NOMO-1 (cell line): ENCODE measurements at regions not wholly inside any gene's neighbourhood (a gene's known extent, or its start where the extent isn't known, plus 50 kb on each side); places are given as distances from the start of the nearest gene placed in this dataset.

Experiments used
- DNase-seq, 2 experiments: peaks; one replicate each; lab custom pipeline; 2025; ENCODE audit not compliant: unreplicated experiment in 2 of 2; lab: John Stamatoyannopoulos, UW

DNA sequence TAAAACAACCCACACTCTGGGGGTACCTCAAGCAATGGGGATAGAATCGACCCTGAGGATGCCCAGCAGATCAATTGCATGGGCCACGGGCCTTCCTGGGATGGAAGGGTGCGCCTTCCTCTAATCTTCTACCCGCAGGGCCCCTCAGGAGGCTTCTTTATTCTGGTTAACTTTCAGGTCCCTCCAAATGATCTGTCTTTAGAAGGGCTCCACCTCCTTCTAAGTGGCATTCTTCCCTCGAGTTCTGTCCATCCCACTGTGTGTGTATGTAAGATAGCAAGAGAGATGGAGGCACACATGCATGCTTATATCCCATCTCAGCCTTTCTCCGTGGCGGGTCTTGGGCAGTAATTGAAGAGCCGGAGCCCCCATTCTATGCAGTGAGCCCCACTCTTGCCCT, 125.7 kb downstream of the MRM1 start:
- no peak for DNase-seq

- no peak for DNase-seq
These were observed 126.2 kb downstream of the MRM1 start for GRCh38 chr17:36727577-36727976.

GRCh38 chr17:36728030-36728991, 126.9 kb downstream of the MRM1 start:
- DNase-seq = no peak

DNA sequence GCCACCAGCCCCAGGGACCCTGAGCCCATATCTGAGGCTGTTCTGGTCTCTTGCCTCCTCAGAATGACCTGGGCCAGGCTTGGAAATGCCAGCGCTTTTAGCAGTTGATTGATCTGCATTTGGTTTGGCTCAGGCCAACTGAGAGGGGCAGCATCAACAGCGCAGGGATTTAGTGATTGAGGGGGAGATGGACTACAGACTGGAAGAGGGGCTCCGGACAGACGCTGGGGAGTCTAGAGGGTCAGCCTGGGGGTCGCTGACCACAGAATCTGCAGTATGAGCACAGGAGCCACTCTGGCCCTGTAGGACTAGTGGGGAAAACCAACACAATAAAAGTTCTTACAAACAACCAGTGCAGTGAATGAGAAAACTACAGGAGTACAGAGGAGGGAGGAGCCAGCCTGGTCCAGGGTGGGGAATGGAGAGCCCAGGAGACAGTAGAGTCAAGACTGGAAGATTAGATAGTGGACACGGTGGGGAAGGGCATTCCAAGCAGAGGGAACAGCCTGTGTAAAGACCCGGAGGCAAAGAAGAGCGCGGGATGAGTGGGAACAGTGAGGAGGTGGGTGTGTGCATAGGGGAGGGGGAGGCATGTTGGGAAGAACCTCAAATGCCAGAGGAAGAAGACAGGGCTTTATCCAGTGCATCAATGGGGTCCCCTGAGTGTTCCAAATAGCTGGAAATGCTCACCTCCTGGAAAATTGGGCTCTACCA, 128.9 kb downstream of the MRM1 start:
- DNase-seq = no peak

- no peak for DNase-seq
These were observed 129.6 kb downstream of the MRM1 start for GRCh38 chr17:36730857-36731490.

GRCh38 chr17:36731811-36732210, 130.4 kb downstream of the MRM1 start:
- DNase-seq = no peak

GRCh38 chr17:36732351-36732750, 131.0 kb downstream of the MRM1 start:
- DNase-seq = no peak

DNA sequence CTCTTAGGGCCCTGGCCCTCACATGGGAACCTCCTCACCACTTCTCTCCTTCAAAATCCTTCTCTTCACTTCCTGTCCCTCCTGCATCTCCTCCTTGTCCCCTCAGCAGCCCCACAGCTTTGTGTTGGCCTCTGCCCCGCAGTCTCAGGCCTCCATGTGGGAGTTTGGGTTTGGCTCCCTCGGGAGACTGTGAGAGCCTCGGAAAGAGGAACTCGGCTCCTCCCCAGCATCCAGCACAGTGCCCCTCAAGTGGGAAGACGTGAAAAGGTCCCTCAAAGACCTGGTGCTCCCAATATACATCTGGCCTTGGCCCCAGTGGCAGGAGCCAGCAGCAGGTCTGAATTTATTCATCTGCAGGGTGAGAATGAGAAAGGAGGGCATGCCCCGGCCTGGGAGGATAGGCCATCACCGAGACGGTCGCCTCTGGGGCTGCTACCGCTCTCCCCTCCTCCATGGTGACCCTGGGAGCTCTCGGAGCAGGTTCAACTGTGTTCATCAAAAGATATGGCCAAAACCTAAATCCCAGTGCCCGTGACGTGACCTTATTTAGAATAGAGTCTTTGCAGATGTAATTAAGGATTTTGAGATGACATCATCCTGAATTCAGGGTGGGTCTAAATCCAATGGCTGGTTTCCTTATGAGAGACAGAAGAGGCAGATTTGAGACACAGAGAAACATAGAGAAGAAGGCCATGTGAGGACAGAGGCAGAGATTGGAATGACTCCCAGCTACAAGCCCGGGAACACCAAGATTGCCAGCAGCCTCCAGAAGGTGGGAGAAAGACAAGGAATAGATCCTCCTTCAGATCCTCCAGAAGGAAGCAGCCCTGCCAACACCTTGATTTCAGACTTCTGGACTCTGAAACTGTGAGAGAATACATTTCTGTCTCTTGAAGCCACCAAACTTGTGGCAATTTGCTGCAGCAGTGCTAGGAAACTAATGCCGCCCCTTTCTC, 135.1 kb downstream of the MRM1 start:
- no peak for DNase-seq

- DNase-seq = no peak
These were observed 137.8 kb downstream of the MRM1 start for GRCh38 chr17:36739208-36739607.

DNA sequence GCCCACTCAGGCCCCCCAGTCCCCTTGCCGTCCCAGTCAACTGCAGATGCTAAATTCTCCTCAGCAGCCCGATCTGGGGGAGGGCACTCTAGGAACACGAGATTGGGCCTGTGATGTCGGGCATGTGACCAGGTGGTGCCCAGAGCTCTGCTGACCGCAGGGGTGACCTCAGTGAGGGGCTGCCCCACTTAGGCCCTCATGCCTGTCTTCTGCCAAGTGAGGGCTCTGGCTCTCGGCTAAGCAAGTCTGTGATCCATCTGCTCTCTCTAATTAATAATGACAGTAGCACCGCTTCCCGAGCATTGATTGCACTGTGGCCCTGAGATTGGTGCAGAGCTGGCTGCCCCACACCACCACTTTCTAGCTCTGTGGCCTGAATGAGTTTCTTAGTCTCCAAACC, 138.8 kb downstream of the MRM1 start:
- no peak for DNase-seq

DNA sequence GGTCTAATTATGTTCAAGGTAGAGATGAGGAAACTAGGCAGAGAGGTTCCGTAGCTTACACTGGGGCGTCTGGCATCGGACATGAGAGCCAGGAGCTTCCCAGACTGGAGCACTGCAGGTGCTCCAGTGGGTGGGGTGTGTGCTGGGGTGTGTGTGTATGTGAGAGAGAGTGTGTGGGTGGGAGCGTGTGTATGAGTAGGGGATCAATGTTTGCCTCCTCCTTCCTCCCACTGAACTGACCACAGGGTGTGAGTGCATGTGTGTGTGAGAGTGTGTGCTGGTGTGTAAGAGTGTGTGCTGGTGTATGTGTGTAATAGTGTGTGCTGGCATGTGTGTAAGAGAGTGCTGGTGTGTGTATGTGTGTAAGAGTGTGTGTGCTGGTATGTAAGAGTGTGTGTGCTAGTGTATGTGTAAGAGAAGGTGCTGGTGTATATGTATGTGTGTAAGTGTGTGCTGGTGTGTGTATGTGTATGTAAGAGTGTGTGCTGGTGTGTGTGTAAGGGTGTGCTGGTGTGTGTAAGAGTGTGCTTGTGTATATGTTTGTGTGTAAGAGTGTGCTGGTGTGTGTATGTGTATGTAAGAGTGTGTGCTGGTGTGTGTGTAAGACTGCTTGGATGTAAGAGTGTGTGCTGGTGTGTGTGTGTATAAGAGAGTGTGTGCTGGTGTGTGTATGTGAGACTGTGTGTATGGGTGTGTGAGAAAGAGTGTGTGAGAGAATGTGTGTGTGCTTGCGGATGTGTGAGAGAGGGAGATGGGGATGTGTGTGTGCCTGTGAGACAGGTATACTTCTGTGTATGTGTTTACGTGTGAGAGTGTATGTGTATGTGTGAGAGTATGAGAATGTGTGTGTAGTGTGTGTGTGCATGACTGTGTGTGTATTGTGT, 139.9 kb downstream of the MRM1 start:
- DNase-seq = no peak

DNA sequence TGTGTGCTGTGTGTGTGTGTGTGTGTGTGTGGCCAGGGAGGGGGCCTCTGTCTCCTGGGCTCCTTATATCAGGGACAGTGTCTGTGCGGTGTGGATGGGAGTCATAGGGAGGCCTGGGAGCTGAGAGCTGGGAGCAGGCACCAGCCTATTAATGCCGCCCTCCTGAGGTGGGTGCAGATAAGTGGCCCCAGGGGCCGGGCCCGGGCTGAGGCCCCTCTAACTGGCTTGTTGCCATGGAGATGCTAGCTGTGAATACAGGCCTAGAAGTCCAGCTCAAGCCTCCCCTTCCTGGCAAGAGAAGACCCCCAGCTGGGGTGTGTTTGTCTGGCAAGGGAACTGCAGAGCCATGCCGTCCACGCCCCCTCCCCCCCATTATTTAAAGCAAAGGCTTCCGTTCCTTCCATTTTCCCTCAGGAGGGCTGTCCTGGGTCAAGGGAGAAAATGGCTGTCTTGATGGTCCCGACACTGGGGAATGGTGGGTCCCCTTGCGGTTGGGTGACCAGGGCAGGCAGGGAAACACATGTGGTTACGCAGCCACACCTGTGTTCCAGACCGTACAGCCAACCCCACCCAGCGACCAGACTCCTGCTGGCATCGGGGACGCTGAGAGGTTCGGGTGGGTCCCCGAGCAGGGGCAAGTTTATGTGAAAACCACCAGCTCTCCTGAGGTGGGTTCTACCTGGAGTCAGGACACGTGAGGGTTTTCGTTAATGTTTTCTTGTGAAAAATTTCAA, 141.1 kb downstream of the MRM1 start:
- no peak for DNase-seq

DNA sequence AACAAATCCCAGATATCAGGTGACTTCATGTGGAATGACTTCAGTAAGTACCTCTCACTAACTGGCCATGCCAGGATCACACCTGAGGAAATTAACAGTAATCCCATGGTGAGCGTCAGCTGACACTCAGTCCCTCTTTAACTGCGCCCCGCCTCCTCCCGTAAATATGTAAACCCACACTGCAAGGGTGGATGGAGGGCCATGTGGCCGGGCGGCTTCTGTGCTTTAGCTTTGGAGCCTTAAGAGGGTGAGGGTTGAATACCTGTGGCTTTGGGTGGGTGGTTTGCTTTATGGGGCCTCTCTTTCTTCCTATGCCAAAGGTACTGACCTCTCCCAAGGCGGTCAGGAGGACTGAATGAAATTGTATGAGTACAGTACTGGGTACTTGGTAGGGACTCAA, 141.7 kb downstream of the MRM1 start:
- DNase-seq = no peak

DNA sequence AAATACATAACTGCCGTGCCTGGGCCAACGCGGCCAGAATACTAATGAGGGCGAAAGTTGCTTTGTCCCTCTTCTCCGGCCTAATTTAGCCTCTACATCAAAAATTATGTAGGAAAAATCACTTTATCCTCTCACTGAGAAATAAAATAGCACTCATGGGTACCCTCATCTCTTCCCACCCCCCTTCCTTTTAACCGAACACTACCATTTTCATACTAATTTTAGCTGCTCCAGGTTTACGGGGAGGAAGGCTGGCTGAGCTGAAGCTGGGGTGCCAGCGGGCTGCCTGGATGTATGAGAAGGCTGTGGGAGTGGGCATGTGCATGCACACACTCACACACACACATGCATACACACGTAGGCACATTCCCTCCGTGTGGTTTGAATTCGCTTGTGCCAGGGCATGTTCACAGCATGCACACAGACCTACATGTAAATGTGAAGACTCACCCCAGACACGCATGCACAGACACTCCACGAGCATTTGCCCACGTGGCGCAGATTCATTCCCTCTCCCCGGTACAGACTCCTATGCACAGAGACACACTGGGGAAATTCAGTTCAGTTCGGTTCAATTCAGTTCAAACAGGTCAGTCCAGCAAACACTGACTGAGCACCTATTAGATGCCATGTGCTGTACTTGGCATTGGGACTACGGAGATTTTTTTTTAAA, 145.1 kb downstream of the MRM1 start:
- DNase-seq = no peak

DNA sequence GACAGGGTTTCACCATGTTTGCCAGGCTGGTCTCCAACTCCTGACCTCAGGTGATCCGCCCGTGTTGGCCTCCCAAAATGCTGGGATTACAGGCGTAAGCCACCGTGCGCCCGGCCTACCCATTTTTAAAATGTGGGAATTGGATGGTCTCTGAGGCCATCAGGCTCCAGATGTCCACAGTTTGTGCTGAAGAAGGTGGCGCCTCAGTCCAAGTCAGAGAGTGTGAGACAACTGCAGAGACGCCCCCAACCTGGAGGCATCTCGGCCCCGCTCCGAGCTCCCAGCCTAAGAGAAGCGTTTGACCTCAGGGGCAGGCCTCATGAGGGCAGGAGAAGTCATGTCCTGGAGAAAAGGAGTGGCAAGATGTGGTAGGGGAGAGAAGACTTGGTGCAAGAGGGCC, 146.5 kb downstream of the MRM1 start:
- no peak for DNase-seq

GRCh38 chr17:36748272-36748671, 146.9 kb downstream of the MRM1 start:
- DNase-seq = no peak

GRCh38 chr17:36749493-36749892, 148.1 kb downstream of the MRM1 start:
- DNase-seq = no peak

DNA sequence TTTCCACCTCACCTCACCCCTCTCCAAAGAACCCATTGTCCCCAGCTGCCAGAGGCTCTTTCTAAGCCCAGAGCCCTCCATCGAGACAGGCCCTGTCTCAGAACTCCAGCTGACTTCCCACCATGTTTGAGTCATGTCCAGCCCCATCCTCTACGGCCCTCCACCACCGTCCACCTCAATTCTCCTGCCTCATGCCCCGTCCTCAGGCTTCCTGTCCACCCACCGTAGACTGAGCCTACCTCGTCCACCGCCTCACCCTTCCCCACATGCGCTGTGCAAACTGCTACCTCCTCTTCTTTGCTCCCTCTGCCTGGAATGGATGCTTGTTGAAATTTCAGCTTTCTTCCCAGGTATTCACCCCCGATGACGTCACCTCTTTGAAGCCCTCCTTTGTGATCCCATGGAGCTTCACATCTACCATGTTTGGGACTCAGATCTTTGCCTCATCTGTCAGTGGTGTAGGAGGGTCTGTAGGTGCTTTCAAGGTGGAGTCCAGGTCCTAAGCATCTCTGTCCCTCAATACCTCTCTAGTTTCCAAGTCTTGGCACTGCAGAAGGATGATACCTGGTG, 149.0 kb downstream of the MRM1 start:
- no peak for DNase-seq
